GM19043 (cell line): ENCODE measurements at regions not wholly inside any gene's neighbourhood (a gene's known extent, or its start where the extent isn't known, plus 50 kb on each side); places are given as distances from the start of the nearest gene placed in this dataset.
A peak's percentile ranks its signal among the peaks of the same experiment; 100 is the strongest.
"Not testable (repeated sequence)": the region's sequence is repeated elsewhere in the genome, so short reads cannot be mapped to it uniquely, and the experiment has no call there.

Experiments
- ATAC-seq: cut with Tn5 transposase; IDR thresholded peaks from one replicate; pipeline ENCODE4 v1.9.1; 2021; ENCODE audit warnings: low read depth; ENCODE audit not compliant: unreplicated experiment

DNA sequence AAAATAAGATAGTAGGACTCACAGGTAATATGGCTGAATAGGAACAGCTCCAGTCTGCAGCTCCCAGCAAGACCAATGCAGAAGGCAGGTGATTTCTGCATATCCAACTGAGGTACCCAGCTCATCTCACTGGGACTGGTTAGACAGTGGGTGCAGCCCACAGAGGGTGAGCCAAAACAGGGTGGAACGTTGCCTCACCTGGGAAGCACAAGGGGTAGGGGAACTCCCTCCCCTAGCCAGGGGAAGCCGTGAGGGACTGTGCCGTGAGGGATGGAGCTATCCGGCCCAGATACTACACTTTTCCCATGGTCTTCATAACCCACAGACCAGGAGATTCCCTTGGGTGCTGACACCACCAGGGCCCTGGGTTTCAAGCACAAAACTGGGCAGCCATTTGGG lies 114.8 kb upstream of the GNAI1 start:
- ATAC-seq = not testable (repeated sequence)

DNA sequence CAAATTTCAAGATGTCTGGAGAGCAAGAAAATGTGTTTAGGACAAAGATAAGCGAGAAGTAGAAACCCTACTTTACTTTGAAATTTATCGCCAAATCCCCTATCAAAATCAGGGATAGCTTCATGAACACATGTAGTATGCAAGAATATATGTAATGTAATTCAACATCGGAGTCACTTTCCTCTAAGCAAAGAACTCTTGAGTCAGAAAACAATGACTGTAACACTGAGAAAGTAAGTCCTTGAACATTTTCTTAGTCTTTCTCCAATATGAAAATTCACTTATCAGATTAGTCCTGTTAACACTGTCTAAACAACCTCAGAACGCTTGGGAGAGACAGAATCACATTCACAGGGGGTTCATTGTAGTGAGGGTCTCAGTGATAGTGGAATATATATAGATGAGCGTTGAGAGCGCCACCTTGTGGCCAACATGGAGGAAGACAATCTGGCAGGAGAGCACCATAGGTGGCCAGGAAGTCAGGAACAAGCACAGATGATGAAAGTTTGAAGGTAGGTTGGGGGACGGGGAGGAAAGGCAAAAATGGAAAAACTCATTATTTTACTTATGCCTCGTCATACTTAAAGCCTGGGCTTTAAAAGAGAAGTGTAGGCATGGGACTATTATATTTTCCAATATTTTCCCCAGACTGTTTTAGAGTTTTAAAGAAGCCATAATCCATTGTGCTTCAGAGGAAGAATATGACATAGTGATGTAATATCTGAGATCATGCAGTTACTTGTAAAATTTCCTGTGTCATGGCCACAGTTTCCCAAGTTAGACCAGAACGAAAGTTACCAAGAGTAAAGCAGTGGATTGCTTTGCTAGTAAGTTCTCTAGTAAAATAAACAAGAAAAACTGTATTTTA lies 115.5 kb upstream of the GNAI1 start:
- ATAC-seq = peak; percentile 95

DNA sequence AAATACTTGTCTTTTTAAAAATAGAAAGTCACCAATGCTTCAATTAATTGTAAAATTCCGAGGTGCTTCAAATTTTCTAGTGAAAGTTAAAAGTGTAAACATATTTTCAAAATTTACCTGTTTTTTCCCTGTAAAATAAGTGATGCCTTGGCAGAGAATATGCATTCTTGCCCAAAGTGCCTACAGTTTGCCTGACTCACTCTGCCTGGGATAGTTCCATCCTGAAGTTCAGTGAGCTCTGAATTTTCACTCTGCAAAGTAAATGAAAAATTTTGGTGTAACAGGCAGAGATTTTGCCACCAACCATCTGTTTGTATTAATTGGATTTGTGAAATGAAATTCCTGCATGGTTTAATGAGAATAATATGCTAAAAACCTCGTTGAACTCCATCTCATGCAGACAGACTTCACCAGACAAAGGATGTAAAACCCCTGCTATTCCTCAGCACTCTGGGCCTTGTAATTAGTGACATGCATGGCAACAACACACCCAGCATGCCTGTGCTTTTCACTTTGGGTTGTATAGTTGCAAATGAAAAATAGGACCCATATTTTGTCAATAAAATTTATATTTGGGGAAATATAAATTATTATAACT lies 117.4 kb upstream of the GNAI1 start:
- no peak for ATAC-seq

DNA sequence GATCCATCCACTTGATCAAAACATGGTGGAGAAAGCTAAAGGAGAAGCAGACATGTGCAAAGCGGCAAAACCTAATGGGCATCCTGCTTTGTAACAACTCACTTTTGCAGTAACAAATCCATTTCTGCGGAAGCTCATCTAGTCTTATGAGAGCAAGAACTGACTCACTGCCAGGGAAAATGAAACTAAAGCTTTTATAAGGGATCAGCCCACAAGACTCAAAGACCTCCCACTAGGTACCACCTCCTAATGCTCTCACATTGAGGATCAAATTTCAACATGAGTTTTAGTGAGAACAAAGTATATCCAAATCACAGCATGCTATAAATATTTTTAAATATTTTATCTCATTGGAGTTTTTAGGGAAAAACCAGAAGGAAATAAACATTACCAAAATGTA lies 120.1 kb upstream of the GNAI1 start:
- no peak for ATAC-seq

DNA sequence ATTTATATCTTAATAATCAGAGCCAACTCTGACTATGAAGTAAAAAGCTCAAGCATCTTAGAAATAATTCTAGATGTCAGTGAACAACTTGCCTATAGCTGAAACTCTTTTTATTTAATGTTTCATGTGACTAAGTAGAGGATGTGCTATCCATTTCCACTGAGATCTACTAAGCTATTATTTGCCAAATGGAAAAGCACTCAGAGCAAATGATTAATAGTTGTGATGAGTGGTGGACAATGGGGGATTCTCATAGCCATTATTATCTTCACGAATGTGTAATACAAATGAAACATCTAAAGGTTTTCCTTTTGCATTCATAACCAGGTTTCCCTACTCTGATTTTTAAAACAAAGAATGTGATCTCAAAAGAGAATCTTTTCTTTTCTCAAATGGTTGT lies 126.6 kb upstream of the GNAI1 start:
- no peak for ATAC-seq

DNA sequence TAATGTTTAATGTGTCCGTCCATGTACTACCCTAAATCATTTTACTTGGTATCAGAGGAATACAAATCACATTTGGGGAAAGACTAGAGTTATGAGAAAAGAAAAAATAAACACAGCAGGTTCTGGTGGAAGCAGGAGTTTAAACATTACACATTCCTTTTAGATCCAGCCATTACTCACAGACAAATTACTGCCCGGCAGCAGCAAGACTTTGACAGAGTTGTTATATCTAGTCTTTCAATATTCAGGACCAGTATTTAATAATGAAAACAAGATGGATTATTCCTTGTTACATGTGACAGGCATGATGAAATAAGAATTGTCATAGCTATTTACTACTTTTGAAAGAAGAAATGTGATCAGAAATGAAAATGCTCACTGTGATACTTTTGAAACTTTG lies 131.8 kb upstream of the GNAI1 start:
- no peak for ATAC-seq

DNA sequence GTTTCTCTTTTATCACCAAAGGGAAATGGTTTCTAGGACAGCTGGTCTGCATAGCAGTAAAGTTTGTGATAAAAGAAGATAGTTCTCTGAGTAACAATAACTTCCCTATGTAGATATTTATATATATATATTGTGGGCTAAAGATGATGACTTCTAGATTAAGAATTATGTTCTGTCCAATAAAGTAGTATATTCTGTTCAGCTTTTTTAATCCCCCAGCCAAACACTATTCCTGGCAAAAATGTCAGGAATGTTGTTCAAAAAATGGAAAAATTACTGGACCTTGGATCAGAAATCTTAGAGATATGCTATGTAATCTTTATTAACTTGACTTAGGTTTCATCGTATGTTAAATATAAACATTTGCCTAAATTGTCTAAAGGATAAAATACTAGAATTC lies 136.3 kb upstream of the GNAI1 start:
- no peak for ATAC-seq

DNA sequence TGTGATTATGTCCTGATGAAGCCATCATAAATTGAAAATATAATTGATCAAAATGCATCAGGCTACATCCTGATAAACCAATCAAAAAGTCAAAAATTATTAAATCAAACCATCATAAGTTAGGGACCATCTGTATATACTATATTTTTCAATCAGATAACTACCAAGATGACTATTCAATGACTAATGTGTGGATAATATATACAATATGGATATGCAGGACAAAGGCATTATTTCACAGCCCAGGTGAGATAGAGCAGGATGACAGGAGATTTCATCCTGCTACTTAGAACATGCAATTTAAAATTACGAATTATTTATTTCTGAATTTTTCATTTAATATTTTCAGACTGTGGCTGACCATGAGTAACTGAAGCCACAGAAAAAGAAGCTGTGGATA lies 137.3 kb upstream of the GNAI1 start:
- no peak for ATAC-seq

DNA sequence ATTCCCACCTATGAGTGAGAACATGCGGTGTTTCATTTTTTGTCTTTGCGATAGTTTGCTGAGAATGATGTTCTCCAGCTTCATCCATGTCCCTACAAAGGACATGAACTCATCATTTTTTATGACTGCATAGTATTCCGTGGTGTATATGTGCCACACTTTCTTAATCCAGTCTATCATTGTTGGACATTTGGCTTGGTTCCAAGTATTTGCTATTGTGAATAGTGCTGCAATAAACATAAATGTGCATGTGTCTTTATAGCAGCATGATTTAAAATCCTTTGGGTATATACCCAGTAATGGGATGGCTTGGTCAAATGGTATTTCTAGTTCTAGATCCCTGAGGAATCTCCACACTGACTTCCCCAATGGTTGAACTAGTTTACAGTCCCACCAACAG lies 138.9 kb upstream of the GNAI1 start:
- not testable (repeated sequence) for ATAC-seq

DNA sequence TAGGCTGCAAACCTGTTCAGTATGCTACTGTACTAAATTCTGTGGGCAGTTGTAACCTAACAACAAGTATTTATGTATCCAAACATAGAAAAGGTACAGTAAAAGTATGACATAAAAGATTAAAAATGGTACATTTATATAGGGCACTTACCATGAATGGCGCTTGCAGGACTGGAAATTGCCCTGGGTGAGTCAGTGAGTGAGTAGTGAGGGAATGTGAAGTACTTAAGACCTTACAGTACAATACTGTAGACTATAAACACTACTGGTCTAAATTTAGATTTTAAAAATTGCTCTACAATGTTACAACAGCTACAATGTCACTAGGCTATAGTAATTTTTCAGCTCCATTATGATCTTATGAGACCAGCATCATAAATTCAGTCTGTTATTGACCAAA lies 146.0 kb upstream of the GNAI1 start:
- ATAC-seq = no peak

DNA sequence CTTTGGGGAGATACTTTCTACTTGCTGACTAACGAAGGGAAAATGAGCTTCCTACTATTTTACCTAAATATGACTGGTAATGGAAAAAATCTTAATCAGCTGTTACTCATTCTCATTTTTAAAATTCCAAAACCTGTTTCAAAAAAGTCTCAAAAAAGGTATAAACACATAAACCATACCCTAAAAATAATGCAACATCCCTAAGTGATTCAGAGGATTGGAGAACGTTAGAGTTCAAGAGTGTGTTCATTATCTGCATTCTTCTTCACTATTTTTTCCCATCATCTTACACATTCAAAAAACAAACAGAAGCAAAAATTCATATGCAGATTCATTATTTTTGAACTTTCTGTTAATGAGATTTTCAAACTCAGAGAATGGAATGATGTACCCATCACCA lies 150.4 kb upstream of the GNAI1 start:
- ATAC-seq = no peak

DNA sequence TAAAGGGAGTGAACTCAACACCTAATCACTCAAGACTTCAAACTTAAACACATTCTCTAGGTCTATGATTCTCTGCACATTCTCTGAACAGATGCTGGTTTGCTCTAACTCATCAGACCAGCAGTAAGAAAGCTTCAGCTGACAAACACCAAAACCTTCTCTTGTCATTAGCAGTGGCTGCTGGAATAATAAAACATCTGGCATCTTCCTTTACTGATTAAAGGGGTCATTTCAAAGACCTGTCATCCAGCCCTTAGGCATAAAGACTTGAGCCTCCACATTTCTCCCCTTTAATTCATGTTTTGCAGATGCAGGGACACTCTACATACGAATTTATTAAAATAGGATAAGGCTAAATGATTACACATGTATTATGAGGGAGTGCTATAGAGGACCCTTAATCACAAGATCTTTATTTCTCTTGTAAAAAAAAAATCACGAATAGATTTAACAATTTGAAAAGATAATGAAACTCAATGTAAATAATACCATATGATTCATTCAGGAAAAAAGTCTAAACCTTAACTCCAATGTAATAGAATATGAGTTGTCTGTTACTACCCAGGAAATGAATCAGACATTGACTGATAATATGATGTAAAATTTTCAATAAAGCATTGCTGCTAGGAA lies 152.4 kb upstream of the GNAI1 start:
- ATAC-seq = no peak

DNA sequence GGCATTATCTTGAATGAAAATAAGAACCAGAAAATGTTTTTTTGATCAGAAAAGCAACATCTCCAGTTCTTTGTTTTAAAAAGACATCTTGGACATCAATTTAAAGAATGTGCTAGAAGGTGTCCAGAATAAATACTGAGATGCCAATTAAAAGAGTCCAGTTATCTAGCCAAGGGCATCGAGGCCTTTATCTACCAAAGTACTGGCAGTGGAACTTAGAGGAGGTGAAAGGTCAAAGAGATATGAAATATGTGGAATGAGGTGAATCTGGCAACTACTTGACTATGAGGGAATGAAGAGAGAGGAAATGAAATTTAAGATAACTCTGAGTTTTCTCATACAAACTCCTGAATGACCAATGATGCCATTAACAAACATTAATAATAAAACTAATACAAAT lies 154.3 kb upstream of the GNAI1 start:
- ATAC-seq = no peak

DNA sequence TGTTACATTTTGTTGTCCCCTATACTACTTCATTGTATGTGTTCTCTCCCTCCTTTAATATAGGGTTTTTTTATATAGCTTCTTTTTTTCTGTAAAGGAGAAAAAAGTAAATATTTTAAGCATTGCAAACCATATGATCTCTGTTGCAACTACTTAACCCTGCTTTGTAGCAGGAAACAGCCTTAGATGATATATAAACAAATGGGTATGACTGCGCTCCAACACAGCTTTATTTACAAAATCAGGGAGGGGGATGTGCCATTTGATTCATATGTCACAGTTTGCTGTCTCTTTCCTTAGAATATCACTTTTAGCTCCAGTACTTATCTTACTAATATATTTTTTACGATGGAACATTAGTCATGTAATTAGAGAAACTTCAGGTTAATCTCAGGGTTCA lies 155.2 kb upstream of the GNAI1 start:
- ATAC-seq = no peak

DNA sequence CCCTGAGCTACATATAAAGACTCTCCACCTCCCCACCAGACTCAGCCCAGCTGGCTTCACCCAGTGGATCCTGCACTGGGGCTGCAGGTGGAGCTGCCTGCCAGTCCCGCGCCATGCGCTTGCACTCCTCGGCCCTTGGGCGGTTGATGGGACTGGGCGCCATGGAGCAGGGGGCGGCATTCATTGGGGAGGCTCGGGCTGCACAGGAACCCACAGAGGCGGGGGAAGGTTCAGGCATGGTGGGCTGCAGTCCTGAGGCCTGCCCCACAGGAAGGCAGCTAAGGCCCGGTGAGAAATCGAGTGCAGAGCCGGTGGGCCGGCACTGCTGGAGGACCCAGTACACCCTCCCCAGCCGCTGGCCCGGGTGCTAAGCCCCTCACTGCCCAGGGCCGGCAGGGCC lies 157.2 kb upstream of the GNAI1 start:
- no peak for ATAC-seq

DNA sequence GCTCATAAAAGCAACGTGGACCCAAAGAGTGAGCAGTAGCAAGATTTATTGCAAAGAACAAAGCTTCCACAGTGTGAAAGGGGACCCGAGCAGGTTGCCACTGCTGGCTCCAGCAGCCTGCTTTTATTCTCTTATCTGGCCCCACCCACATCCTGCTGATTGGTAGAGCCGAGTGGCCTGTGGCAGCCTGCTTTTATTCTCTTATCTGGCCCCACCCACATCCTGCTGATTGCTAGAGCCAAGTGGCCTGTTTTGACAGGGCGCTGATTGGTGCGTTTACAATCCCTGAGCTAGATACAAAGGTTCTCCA lies 158.0 kb upstream of the GNAI1 start:
- ATAC-seq = not testable (repeated sequence)

DNA sequence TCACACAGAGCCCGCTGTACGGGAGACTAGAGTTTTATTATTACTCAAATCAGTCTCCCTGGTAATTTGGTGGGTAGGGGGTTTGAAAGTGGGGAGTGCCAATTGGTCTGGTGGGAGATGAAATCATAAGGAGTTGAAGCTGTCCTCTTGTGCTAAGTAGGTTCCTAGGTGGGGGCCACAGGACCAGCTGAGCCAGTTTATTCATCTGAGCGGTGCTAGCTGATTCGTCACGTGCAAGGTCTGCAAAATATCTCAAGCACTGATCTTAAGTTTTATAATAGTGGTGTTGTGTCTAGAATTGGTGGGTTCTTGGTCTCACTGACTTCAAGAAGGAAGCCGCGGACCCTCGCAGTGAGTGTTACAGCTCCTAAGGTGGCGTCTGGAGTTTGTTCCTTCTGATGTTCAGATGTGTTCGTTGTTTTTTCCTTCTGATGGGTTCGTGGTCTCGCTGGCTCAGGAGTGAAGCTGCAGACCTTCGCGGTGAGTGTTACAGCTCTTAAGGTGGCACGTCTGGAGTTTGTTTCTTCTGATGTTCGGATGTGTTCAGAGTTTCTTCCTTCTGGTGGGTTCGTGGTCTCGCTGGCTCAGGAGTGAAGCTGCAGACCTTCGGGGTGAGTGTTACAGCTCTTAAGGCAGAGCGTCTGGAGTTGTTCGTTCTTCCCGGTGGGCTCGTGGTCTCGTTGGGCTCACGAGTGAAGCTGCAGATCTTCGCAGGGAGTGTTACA lies 158.5 kb upstream of the GNAI1 start:
- not testable (repeated sequence) for ATAC-seq

DNA sequence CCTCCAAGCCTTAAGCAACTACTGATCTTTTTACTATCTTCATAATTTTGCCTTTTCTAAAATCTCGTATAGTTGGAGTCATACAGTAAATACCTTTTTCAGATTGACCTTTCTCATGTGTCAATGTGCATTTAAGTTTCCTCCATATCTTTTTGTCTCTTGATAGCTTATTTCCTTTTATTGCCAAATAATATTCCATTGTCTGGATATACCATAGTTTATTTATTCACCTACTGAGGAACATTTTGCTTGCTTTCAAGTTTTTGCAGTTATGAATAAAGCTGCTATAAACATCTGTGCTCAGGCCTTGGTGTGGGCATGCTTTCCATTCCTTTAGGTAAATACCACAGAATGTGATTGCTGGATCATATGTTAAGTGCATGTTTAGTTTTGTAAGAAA lies 161.2 kb upstream of the GNAI1 start:
- ATAC-seq = no peak

DNA sequence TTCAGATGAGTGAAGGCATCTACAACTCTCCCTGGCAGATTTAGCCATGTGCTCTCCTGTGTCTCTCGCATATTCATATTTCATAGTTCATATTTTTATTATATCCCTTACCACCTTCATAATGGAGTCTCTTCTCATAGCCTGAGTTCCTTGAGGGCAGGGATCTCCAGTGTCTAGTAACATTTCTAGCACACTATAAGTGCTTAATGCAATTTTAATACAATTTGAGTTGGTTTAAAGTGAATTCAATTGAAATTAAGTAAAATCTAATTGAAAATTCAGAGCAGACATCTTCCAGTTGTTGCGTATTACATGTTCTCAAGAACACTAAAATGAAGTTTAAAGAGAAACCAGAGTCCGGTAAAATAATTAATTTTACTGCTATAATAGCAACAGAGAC lies 163.6 kb upstream of the GNAI1 start:
- no peak for ATAC-seq

DNA sequence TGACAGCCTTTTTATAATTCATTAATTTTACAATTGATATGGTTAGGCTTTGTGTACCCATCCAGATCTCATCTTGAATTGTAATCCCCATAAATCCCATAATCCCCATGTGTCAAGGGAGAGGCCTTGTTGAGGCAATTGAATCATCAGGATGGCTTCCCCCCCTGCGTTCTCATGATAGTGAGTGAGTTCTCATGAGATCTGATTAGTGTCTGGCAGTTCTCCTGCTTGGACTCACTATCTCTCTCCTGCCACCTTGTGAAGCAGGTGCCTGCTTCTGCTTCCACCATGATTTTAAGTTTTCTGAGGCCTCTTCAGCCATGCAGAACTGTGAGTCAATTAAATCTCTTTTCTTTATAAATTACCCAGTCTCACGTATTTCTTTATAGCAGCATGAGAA lies 165.7 kb upstream of the GNAI1 start:
- ATAC-seq = no peak

DNA sequence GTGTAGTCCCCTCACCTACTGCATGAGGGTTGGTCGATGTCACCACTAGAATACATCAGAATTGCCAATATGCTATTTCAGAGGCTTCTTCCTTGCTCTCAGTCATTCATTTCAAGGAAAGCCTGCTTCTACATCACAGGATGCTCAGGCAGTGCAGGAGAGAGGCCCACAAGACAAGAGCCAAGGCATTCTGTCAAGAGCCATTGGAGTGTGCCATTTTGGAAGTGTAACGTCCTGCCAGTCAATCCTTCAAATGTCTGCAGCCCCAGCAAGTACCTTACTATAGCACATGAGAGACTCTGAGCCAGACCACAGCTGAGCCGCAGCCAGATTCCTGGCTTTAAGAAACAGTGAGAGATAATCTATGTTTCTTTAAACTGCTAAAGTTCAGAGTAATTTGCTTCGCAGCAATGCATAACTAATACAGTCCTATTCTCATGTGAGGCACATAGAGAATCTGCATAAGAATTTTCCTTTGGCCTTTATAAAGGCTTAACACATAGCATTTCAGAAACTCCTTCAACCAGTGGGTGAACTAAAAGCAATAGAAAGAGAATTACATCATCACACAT lies 166.5 kb upstream of the GNAI1 start:
- ATAC-seq = no peak
